Natural killer cell treated with Interleukin-12 subunit alpha and Interleukin-12 subunit beta and Interleukin-15 and Interleukin-18, amount 100 ng/mL, for 72 hours (primary cell): ENCODE measurements at regions not wholly inside any gene's neighbourhood (a gene's known extent, or its start where the extent isn't known, plus 50 kb on each side); places are given as distances from the start of the nearest gene placed in this dataset.
"Not testable (repeated sequence)": the region's sequence is repeated elsewhere in the genome, so short reads cannot be mapped to it uniquely, and the experiment has no call there.

Source experiments
- ATAC-seq, 2 donors: fragments of 150-1000 bp; cut with Tn5 transposase in 1 of 2; sonication (Bioruptor Pico), chemical (Tn5 transposase) in 1 of 2; 2 replicates each; pipeline ENCODE4 v1.10.0; 2021
- DNase-seq: peaks from one replicate; pipeline ENCODE4 v3.0.0; 2022; ENCODE audit warnings: low spot score
- H3K27ac Mint-ChIP-seq, 2 donors: 1 replicate in 1 of 2; 2 replicates in 1 of 2; pipeline ENCODE4 v1.8.0; 2022; ENCODE audit warnings: mixed read lengths in 2 of 2, mild to moderate bottlenecking in 1 of 2, moderate library complexity in 1 of 2
- H3K27me3 Mint-ChIP-seq, 2 donors: 1 replicate in 1 of 2; 2 replicates in 1 of 2; pipeline ENCODE4 v1.8.0; 2022; ENCODE audit warnings: mixed read lengths in 2 of 2
- H3K36me3 Mint-ChIP-seq: one replicate; pipeline ENCODE4 v1.8.0; 2022; ENCODE audit warnings: mixed read lengths
- H3K4me1 Mint-ChIP-seq, 2 donors: 1 replicate in 1 of 2; 2 replicates in 1 of 2; pipeline ENCODE4 v1.8.0; 2022; ENCODE audit warnings: low read depth in 2 of 2, mixed read lengths in 2 of 2, mild to moderate bottlenecking in 1 of 2
- H3K4me3 Mint-ChIP-seq: one replicate; pipeline ENCODE4 v1.8.0; 2022; ENCODE audit warnings: mixed read lengths
- H3K9me3 Mint-ChIP-seq: 2 replicates; pipeline ENCODE4 v1.8.0; 2022; ENCODE audit warnings: mixed read lengths

- Mint-ChIP-seq H3K27me3 (no peaks in the 10 kb centered on the region), H3K36me3 (no peaks in the 10 kb centered on the region), H3K4me3 (no peak overlapping the region), H3K4me1 (no peaks in the 10 kb centered on the region), H3K27ac (no peak overlapping the region), H3K9me3 (peaks cover 13% of the 10 kb centered on the region)
- no peak for ATAC-seq
- no peak for DNase-seq
Measured at GRCh38 chr5:164306662-164307061, 801.2 kb downstream of the MAT2B start.

- Mint-ChIP-seq H3K4me3 (no peak overlapping the region), H3K27me3 (no peaks in the 10 kb centered on the region), H3K27ac (no peak overlapping the region), H3K36me3 (no peaks in the 10 kb centered on the region), H3K9me3 (peaks cover 11% of the 10 kb centered on the region), H3K4me1 (no peaks in the 10 kb centered on the region)
- DNase-seq, result no peak
- ATAC-seq, result no peak
Measured at GRCh38 chr5:164312801-164313200, 807.4 kb downstream of the MAT2B start.

- Mint-ChIP-seq H3K27ac (no peak overlapping the region), H3K27me3 (no peaks in the 10 kb centered on the region), H3K4me1 (no peaks in the 10 kb centered on the region), H3K4me3 (no peak overlapping the region), H3K9me3 (peaks cover 13% of the 10 kb centered on the region), H3K36me3 (no peaks in the 10 kb centered on the region)
- ATAC-seq (no peak), DNase-seq (no peak)
Measured at GRCh38 chr5:164317676-164318075, 812.3 kb downstream of the MAT2B start.

GRCh38 chr5:164319161-164319560 lies 813.7 kb downstream of the MAT2B start:
- Mint-ChIP-seq H3K4me1 (no peaks in the 10 kb centered on the region), H3K27me3 (no peaks in the 10 kb centered on the region), H3K9me3 (peaks cover 13% of the 10 kb centered on the region), H3K27ac (no peak overlapping the region), H3K4me3 (no peak overlapping the region), H3K36me3 (no peaks in the 10 kb centered on the region)
- DNase-seq (no peak), ATAC-seq (no peak)

GRCh38 chr5:164324239-164324638 lies 818.8 kb downstream of the MAT2B start:
- Mint-ChIP-seq H3K36me3 (peaks cover 6% of the 10 kb centered on the region), H3K27ac (no peak overlapping the region), H3K27me3 (no peaks in the 10 kb centered on the region), H3K4me3 (no peak overlapping the region), H3K9me3 (peaks cover 24% of the 10 kb centered on the region), H3K4me1 (no peaks in the 10 kb centered on the region)
- DNase-seq, result no peak
- no peak for ATAC-seq

GRCh38 chr5:164326219-164326618 lies 820.8 kb downstream of the MAT2B start:
- Mint-ChIP-seq H3K4me1 (no peaks in the 10 kb centered on the region), H3K27me3 (no peaks in the 10 kb centered on the region), H3K4me3 (no peak overlapping the region), H3K36me3 (peaks cover 6% of the 10 kb centered on the region), H3K27ac (no peak overlapping the region), H3K9me3 (peaks cover 20% of the 10 kb centered on the region)
- ATAC-seq, result no peak
- no peak for DNase-seq

GRCh38 chr5:164327166-164327565 lies 821.7 kb downstream of the MAT2B start:
- H3K9me3 Mint-ChIP-seq, result peaks cover 20% of the 10 kb centered on the region
- not testable (repeated sequence) for H3K27ac Mint-ChIP-seq, H3K4me3 Mint-ChIP-seq, H3K36me3 Mint-ChIP-seq, H3K4me1 Mint-ChIP-seq, ATAC-seq, DNase-seq, H3K27me3 Mint-ChIP-seq

- no peaks in the 10 kb centered on the region for H3K27me3 Mint-ChIP-seq
- ATAC-seq (no peak), DNase-seq (no peak)
- no peak overlapping the region for H3K4me3 Mint-ChIP-seq
- H3K27ac Mint-ChIP-seq, result no peak overlapping the region
- peaks cover 5% of the 10 kb centered on the region for H3K9me3 Mint-ChIP-seq
- no peaks in the 10 kb centered on the region for H3K4me1 Mint-ChIP-seq
- H3K36me3 Mint-ChIP-seq, result no peaks in the 10 kb centered on the region
Measured at GRCh38 chr5:164332349-164333196, 827.2 kb downstream of the MAT2B start.

- no peak for ATAC-seq
- no peak for DNase-seq
- Mint-ChIP-seq H3K4me3 (no peak overlapping the region), H3K9me3 (peaks cover 8% of the 10 kb centered on the region), H3K36me3 (no peaks in the 10 kb centered on the region), H3K27ac (no peak overlapping the region), H3K4me1 (no peaks in the 10 kb centered on the region), H3K27me3 (no peaks in the 10 kb centered on the region)
Measured at GRCh38 chr5:164335837-164336236, 830.4 kb downstream of the MAT2B start.

GRCh38 chr5:164336276-164336675 lies 830.9 kb downstream of the MAT2B start:
- no peaks in the 10 kb centered on the region for H3K27me3 Mint-ChIP-seq
- H3K4me1 Mint-ChIP-seq, result no peaks in the 10 kb centered on the region
- H3K9me3 Mint-ChIP-seq, result peaks cover 8% of the 10 kb centered on the region
- no peaks in the 10 kb centered on the region for H3K36me3 Mint-ChIP-seq
- no peak for ATAC-seq
- no peak overlapping the region for H3K4me3 Mint-ChIP-seq
- H3K27ac Mint-ChIP-seq, result no peak overlapping the region
- DNase-seq, result no peak

- H3K36me3 Mint-ChIP-seq, result no peaks in the 10 kb centered on the region
- no peak for DNase-seq
- H3K4me3 Mint-ChIP-seq, result no peak overlapping the region
- no peaks in the 10 kb centered on the region for H3K4me1 Mint-ChIP-seq
- peaks cover 8% of the 10 kb centered on the region for H3K9me3 Mint-ChIP-seq
- H3K27me3 Mint-ChIP-seq, result no peaks in the 10 kb centered on the region
- H3K27ac Mint-ChIP-seq, result no peak overlapping the region
- no peak for ATAC-seq
Measured at GRCh38 chr5:164336906-164337305, 831.5 kb downstream of the MAT2B start.

- Mint-ChIP-seq H3K4me3 (no peak overlapping the region), H3K4me1 (no peaks in the 10 kb centered on the region), H3K27ac (no peak overlapping the region), H3K9me3 (peaks cover 12% of the 10 kb centered on the region), H3K36me3 (no peaks in the 10 kb centered on the region), H3K27me3 (no peaks in the 10 kb centered on the region)
- ATAC-seq (no peak), DNase-seq (no peak)
Measured at GRCh38 chr5:164341056-164341619, 835.7 kb downstream of the MAT2B start.

GRCh38 chr5:164345173-164345849 lies 839.9 kb downstream of the MAT2B start:
- Mint-ChIP-seq H3K27ac (no peak overlapping the region), H3K4me3 (no peak overlapping the region), H3K36me3 (no peaks in the 10 kb centered on the region), H3K4me1 (no peaks in the 10 kb centered on the region), H3K9me3 (peaks cover 13% of the 10 kb centered on the region), H3K27me3 (no peaks in the 10 kb centered on the region)
- no peak for DNase-seq
- no peak for ATAC-seq

- DNase-seq (no peak), ATAC-seq (no peak)
- H3K4me3 Mint-ChIP-seq, result no peak overlapping the region
- H3K4me1 Mint-ChIP-seq, result no peaks in the 10 kb centered on the region
- peaks cover 17% of the 10 kb centered on the region for H3K9me3 Mint-ChIP-seq
- H3K27me3 Mint-ChIP-seq, result no peaks in the 10 kb centered on the region
- no peaks in the 10 kb centered on the region for H3K36me3 Mint-ChIP-seq
- no peak overlapping the region for H3K27ac Mint-ChIP-seq
Measured at GRCh38 chr5:164345853-164346252, 840.4 kb downstream of the MAT2B start.
